Breast epithelium (tissue), 3 donors: ENCODE measurements at regions not wholly inside any gene's neighbourhood (a gene's known extent, or its start where the extent isn't known, plus 50 kb on each side); places are given as distances from the start of the nearest gene placed in this dataset.
"Not testable (repeated sequence)": the region's sequence is repeated elsewhere in the genome, so short reads cannot be mapped to it uniquely, and the experiment has no call there.

Experiments used
- CTCF ChIP-seq, 3 donors: fragments of 450-650 bp; IDR thresholded peaks; one replicate each; pipeline ENCODE4 v1.5.1; 2016 to 2017; ENCODE audit warnings: antibody characterized with exemption in 3 of 3, mild to moderate bottlenecking in 3 of 3, moderate library complexity in 3 of 3
- POLR2A ChIP-seq: fragments of 450-650 bp; IDR thresholded peaks from one replicate; pipeline ENCODE4 v1.6.1; 2016; ENCODE audit warnings: antibody characterized with exemption, mild to moderate bottlenecking, moderate library complexity
- POLR2AphosphoS5 ChIP-seq, 3 donors: sonication (generic); formaldehyde crosslinking; IDR thresholded peaks; one replicate each; pipeline ENCODE4 v1.6.1; 2017; ENCODE audit warnings: antibody characterized with exemption in 3 of 3

- TF ChIP-seq CTCF (IDR thresholded peaks at IDR 0.05); POLR2A; POLR2AphosphoS5 (IDR thresholded peaks at IDR 0.05): not testable (repeated sequence)
Measured at GRCh38 chr4:3910161-3910950, 144.2 kb downstream of the ADRA2C start.
